GM19467 (cell line): ENCODE measurements at regions not wholly inside any gene's neighbourhood (a gene's known extent, or its start where the extent isn't known, plus 50 kb on each side); places are given as distances from the start of the nearest gene placed in this dataset.
A peak's percentile ranks its signal among the peaks of the same experiment; 100 is the strongest.

ENCODE experiments used
- ATAC-seq: cut with Tn5 transposase; IDR thresholded peaks from one replicate; pipeline ENCODE4 v1.9.1; 2021; ENCODE audit warnings: mild to moderate bottlenecking, moderate library complexity; ENCODE audit not compliant: unreplicated experiment

- no peak for ATAC-seq
These were observed 269.4 kb downstream of the TCF7L2 start for GRCh38 chr10:113219446-113219845.

- ATAC-seq, result no peak
These were observed 271.7 kb downstream of the TCF7L2 start for GRCh38 chr10:113221756-113222168.

- no peak for ATAC-seq
These were observed 272.2 kb downstream of the TCF7L2 start for GRCh38 chr10:113222207-113222606.

GRCh38 chr10:113225364-113225763 lies 275.3 kb downstream of the TCF7L2 start:
- no peak for ATAC-seq

DNA sequence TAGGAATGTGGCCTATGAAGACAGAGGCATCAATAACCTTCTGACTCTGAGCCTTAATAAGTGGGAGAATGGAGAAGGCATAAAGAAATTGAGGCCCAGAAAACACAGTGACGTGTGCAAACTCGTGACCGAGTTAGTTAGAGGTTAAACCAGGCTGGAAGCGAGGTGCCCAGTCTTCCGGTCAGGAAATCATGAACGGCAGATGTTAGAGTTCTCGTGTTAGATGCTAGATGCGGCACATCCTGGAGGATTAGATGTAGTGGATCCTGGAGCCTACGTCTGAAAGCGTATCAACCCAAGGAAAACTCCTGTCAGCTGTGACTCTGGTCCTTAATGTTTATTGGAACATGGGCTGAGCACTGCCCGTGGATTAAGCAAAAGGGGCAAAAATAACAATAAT lies 275.9 kb downstream of the TCF7L2 start:
- no peak for ATAC-seq

GRCh38 chr10:113226399-113226798 lies 276.4 kb downstream of the TCF7L2 start:
- ATAC-seq, result no peak

DNA sequence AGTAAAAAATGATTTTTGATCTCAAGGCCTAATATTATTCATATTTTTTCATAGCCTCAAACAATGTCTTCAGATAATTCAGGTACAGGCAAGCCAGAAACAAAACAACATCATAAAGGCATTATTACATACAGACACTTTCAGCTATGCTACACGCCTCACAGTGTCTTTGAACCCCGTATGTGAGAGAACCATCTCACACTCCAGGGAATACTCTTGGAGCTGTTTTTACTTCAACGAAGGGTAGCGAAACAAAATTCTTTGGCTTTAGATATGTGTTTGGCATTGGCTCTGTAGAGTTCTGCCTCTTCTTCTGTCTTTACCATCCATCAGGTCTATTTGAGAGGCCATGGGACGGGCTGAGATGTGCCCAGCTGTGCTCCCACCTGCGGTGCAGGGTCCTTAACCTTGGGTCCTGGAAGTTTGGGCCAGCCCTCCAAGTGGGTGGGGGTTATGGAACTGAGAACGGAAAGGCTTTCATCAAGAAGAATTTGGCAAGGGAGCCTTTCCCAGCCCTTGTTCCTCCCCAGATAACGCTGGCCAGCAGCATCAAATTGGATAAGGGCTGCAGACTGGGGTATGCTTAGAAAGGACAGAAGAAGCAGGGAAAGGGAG lies 276.9 kb downstream of the TCF7L2 start:
- no peak for ATAC-seq

- no peak for ATAC-seq
These were observed 278.5 kb downstream of the TCF7L2 start for GRCh38 chr10:113228530-113228929.

GRCh38 chr10:113230011-113230610 lies 280.1 kb downstream of the TCF7L2 start:
- no peak for ATAC-seq

GRCh38 chr10:113232928-113233511 lies 283.0 kb downstream of the TCF7L2 start:
- peak; percentile 59 for ATAC-seq

DNA sequence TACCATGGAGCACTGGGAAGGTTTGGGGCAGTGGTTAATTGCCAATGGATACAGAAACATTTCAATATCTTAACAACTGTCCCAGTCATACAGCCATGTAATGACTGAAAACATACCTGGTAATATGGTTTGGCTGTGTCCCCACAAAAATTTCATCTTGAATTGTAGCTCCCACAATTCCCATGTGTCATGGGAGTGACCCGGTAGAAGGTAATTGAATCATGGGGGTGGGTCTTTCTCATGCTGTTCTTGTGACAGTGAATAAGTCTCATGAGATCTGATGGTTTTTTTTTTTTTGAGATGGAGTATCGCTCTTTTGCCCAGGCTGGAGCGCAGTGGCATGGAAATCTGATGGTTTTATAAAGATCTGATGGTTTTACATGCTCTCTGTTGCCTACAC lies 284.4 kb downstream of the TCF7L2 start:
- no peak for ATAC-seq

GRCh38 chr10:113235508-113235907 lies 285.5 kb downstream of the TCF7L2 start:
- ATAC-seq, result no peak

DNA sequence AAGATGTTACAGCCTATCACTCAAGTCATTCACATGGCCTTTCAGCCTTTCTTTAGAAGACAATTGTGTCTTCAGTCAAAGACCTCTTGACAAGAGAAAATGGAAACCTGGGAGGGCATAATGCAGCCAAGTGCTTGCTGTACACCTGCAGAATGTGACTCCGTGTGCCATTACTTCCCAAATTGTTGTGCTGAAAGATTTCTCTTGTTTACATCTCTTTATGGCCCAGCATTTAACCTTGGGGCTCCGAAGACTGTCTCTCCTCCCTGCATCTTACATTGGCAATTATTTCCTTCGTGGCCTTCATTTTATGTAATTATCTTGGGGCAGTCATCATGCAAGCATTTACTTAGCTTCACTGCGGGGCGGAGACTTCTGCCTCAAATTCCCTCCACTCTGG lies 287.0 kb downstream of the TCF7L2 start:
- no peak for ATAC-seq

DNA sequence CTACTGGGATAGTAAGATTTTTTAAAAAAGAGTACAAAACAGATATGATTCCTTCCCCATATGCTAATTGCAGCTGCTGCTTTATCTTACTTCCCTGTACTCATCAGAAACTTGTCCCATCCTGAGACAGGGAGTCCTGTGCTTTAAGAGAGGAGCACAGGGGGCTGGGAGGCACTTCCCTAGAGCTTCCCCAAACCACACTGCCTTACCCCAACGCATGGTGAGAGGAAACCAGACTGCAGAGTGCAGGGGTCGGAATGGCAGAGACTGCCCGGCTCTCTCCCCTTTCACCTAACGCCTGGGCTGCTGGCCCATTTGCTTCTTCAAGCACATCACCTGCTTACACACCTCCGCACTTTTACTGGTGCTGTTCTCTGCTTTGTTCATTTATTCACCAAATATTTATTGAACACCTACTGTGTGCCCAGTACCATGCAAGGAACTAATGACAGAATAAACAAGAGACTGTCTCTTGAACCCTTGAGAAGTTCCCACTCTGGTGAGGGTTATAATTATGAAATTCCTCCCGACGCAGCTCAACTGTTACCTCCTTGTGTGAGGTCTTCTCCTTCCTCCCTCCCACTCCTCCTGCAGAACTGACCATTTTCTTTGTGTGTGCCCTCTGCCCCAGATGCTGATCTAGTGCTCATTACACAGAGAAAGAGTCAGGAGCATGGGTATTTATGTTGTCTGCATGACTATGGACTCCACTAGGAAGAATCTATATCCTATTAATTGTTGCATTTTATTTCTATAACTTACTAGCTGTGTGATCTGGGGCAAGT lies 289.7 kb downstream of the TCF7L2 start:
- no peak for ATAC-seq

DNA sequence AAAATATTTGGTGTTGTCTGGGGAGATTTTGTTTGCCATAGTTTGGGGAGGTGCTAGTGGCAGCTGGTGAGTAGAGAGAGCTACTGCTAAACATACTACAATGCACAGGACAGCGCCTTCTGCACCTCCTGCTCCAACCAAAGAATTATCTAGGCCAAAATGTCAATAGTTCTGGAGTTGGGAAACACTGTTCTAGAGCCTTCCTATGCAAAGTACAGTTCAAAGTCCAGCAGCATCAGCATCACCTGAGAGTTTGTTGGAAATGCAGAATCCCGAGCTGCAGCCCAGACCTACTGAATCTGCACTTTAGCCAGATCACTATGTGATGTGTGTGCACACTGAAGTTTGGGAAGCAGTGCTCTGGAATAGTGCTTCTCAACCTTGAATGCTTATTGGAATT lies 290.7 kb downstream of the TCF7L2 start:
- no peak for ATAC-seq

GRCh38 chr10:113241599-113242360 lies 291.7 kb downstream of the TCF7L2 start:
- ATAC-seq, result no peak

GRCh38 chr10:113243311-113243710 lies 293.3 kb downstream of the TCF7L2 start:
- no peak for ATAC-seq

GRCh38 chr10:113244750-113245149 lies 294.7 kb downstream of the TCF7L2 start:
- ATAC-seq, result no peak

- no peak for ATAC-seq
These were observed 295.2 kb downstream of the TCF7L2 start for GRCh38 chr10:113245286-113245685.

DNA sequence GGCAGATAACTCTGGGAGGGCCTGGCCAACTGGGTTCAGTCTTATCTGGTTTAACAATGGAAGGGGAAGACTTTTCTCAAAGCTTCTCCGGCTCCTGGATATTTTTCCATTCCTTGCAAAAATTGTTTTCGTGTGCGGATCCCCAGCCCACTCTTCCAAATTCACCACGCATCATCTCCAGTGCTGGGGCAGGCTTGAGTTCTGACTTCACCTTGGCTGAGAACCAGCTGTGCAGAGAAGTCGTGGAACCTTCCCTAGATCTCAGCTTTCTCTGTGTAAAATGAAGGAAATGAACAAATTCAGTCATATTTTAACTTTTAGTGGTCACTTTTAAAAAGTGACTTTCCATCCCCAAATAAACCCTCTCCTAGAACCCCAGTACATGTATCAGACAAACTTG lies 297.0 kb downstream of the TCF7L2 start:
- ATAC-seq, result no peak
